ENCODE measurements at regions not wholly inside any gene's neighbourhood (a gene's known extent, or its start where the extent isn't known, plus 50 kb on each side); places are given as distances from the start of the nearest gene placed in this dataset.

DNA sequence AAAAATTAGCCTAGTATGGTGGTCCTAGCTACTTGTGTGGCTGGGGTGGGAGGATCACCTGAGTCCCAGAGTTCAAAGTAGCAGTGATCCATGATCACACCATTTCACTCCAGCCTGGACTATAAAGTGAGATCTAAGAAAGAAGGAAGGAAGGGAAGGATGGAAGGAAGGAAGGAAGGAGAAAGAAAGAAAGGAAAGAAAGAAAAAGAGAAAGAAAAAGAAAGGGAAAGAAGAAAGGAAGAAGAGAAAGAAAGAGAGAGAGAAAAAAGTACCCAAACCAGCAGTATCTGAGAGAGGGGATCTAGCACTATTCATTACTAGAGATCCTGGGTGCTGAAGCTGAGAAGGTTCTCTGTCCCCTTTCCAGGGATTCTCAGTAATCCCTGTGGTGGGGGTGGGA is 197.8 kb downstream of the CD83 start:
- H3K27me3 ChIP-seq = no peaks in the 10 kb centered on the region
- H3K36me3 ChIP-seq = no peaks in the 10 kb centered on the region
- TF ChIP-seq, protein P1, sequence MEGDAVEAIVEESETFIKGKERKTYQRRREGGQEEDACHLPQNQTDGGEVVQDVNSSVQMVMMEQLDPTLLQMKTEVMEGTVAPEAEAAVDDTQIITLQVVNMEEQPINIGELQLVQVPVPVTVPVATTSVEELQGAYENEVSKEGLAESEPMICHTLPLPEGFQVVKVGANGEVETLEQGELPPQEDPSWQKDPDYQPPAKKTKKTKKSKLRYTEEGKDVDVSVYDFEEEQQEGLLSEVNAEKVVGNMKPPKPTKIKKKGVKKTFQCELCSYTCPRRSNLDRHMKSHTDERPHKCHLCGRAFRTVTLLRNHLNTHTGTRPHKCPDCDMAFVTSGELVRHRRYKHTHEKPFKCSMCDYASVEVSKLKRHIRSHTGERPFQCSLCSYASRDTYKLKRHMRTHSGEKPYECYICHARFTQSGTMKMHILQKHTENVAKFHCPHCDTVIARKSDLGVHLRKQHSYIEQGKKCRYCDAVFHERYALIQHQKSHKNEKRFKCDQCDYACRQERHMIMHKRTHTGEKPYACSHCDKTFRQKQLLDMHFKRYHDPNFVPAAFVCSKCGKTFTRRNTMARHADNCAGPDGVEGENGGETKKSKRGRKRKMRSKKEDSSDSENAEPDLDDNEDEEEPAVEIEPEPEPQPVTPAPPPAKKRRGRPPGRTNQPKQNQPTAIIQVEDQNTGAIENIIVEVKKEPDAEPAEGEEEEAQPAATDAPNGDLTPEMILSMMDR (IDR thresholded peaks at IDR 0.05) = no peak
- no peak overlapping the region for H3K4me3 ChIP-seq
- DNase-seq (ENCODE audit: low spot score) = no peak
- H3K27ac ChIP-seq = no peak overlapping the region
- H3K4me1 ChIP-seq = no peaks in the 10 kb centered on the region
- H3K9me3 ChIP-seq = no peaks in the 10 kb centered on the region

DNA sequence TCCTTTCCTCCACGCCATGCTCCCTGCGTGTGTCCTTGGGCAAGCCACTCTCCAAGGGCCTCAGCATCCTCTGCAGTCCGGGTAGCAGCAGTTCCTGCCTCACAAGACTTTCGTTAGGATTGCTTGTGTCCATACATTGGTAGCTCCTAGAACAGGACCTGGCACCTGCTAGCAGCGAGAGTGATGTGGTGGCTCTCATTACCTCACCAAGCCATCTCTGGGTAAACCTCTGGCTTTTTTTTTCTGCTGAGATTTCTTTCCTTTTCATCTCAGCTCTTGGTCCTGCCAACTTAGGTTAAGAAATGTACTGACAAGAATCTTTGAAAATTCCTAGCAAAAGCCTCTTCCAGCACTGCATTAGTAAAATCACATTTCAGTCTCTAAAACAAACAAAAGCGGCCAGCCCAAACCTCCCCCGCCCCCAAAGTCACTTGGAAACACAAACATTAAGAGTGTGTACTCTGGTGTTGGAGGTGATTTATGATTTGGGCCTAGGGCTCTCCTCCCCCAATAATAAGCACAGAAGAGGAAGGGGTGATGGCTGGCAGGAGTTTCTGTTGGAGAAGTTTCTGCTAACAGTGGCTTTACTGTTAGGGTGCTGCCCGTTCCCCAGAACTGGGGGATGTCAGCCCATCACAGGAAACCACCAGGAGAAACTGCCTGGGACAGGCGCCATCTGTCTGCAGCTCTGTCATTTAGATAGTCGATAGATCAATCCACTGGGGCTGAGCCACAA is 199.2 kb downstream of the CD83 start:
- Histone ChIP-seq H3K9me3 (no peaks in the 10 kb centered on the region), H3K27ac (no peak overlapping the region), H3K27me3 (no peaks in the 10 kb centered on the region), H3K4me3 (no peak overlapping the region), H3K4me1 (no peaks in the 10 kb centered on the region), H3K36me3 (no peaks in the 10 kb centered on the region)
- TF ChIP-seq, protein P1 (IDR thresholded peaks at IDR 0.05) = no peak
- DNase-seq (ENCODE audit: low spot score) = no peak

DNA sequence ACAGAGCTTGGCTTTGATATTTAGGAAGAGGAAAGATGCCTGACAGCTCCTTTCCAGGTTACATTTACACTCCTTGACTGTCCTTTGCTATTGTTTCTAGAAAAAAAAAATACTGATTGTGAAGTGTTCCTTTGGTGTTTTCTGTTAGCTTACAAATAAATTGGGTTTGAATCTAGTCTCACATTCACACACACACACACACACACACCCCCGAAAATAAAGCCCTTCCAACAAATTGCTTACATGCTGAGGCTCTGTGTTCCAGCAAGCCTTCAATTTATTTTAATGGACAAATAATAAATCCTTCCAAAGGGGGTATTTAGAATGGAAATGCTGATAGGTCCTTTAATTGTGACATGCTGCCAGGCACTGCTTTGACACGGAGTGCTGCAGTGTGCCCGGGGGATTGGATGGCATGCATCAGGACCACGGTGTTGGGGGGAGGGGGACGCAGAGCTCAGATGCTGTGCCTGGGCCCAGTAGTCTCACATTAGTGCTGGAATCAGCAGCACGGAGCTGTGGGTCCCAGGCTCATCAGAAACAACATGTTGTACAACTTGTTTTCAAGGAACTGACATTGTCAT is 199.9 kb downstream of the CD83 start:
- no peak overlapping the region for H3K27ac ChIP-seq
- no peaks in the 10 kb centered on the region for H3K9me3 ChIP-seq
- H3K4me1 ChIP-seq = no peaks in the 10 kb centered on the region
- no peak overlapping the region for H3K4me3 ChIP-seq
- no peaks in the 10 kb centered on the region for H3K36me3 ChIP-seq
- H3K27me3 ChIP-seq = no peaks in the 10 kb centered on the region
- no peak for DNase-seq (ENCODE audit: low spot score)
- TF ChIP-seq, protein P1 (IDR thresholded peaks at IDR 0.05) = no peak

DNA sequence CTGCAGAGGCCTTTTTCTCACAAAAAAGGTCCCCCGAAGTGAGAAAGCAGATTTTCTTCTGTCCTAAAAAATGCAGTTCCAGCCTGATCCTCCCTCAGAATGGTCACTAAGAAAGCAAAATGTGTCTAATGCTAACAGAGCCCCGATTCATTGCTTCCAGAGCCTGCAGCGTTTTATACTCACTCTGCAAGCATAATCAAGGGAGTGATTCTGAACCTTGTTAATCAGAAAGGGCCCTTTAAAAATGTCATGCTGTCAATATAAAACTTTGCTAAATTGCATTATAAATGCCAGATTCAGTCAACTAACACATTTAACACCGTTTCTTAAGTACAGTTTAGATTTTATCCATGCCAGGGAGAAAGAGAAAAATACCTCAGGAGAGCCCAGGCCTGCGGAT is 202.8 kb downstream of the CD83 start:
- no peak overlapping the region for H3K27ac ChIP-seq
- H3K4me1 ChIP-seq = no peaks in the 10 kb centered on the region
- H3K4me3 ChIP-seq = no peak overlapping the region
- no peaks in the 10 kb centered on the region for H3K9me3 ChIP-seq
- H3K27me3 ChIP-seq = no peaks in the 10 kb centered on the region
- TF ChIP-seq, protein P1 (IDR thresholded peaks at IDR 0.05) = no peak
- DNase-seq (ENCODE audit: low spot score) = no peak
- H3K36me3 ChIP-seq = no peaks in the 10 kb centered on the region

DNA sequence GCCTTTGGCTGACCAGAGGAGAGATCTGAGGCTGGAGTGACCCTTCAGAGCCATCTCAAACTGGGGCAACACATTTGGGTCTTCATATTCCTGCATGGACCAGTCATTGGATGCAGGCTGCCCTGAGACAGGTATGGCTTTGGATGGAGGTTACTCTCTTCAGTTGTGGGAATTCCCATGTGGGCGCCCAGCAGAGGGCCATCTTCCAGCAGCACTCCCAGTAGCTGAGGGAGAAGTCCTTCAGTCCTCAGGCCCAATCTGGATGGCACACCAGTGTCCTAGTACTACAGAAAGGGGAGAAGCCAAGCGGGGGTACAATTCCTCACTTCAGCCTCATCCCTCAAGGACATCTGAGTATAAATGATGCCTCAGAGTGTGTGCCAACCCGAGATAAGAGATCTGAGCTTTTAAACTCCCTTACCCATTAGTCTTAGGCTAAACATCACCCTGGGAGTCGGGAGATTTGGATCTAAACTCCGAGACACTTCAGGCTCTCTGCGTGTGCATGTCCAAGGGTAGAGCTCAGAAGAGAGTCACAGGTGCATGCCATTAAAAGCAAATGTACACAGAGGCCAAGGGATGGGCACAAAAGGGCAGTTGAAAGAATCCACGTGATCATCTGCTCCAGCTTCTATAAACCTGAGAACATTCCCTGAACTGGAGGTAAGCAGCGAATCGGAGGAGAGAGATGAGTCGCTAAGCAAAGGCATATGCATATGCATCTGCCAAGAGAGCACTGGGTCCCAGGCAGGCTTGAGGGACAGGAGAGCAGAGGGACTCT is 204.6 kb downstream of the CD83 start:
- Histone ChIP-seq H3K27me3 (no peaks in the 10 kb centered on the region), H3K27ac (no peak overlapping the region), H3K36me3 (no peaks in the 10 kb centered on the region), H3K9me3 (no peaks in the 10 kb centered on the region), H3K4me1 (no peaks in the 10 kb centered on the region), H3K4me3 (no peak overlapping the region)
- TF ChIP-seq, protein P1 (IDR thresholded peaks at IDR 0.05) = peak in 1 of 2 donors; percentile 33
- DNase-seq (ENCODE audit: low spot score) = no peak

Data from right atrium auricular region (tissue), 2 donors.